ENCODE measurements at regions not wholly inside any gene's neighbourhood (a gene's known extent, or its start where the extent isn't known, plus 50 kb on each side); places are given as distances from the start of the nearest gene placed in this dataset.

- DNase-seq (ENCODE audit: low spot score) = no peak
These were observed 1030.7 kb downstream of the AACS start for GRCh38 chr12:126095748-126096510.

GRCh38 chr12:126106706-126107105, 1041.5 kb downstream of the AACS start:
- DNase-seq (ENCODE audit: low spot score) = no peak

GRCh38 chr12:126107659-126108058, 1042.4 kb downstream of the AACS start:
- no peak for DNase-seq (ENCODE audit: low spot score)

GRCh38 chr12:126108247-126108646, 1043.0 kb downstream of the AACS start:
- no peak for DNase-seq (ENCODE audit: low spot score)

GRCh38 chr12:126112141-126112540, 1046.9 kb downstream of the AACS start:
- DNase-seq (ENCODE audit: low spot score) = no peak

GRCh38 chr12:126112849-126113248, 1047.6 kb downstream of the AACS start:
- no peak for DNase-seq (ENCODE audit: low spot score)

- no peak for DNase-seq (ENCODE audit: low spot score)
These were observed 1049.2 kb downstream of the AACS start for GRCh38 chr12:126114441-126114840.

- no peak for DNase-seq (ENCODE audit: low spot score)
These were observed 1052.3 kb downstream of the AACS start for GRCh38 chr12:126117502-126117901.

- no peak for DNase-seq (ENCODE audit: low spot score)
These were observed 1074.1 kb downstream of the AACS start for GRCh38 chr12:126139355-126139754.

- no peak for DNase-seq (ENCODE audit: low spot score)
These were observed 1079.4 kb downstream of the AACS start for GRCh38 chr12:126144603-126145002.

- no peak for DNase-seq (ENCODE audit: low spot score)
These were observed 1082.1 kb downstream of the AACS start for GRCh38 chr12:126147321-126147720.

GRCh38 chr12:126156806-126157574, 1091.8 kb downstream of the AACS start:
- no peak for DNase-seq (ENCODE audit: low spot score)

GRCh38 chr12:126157575-126157966, 1092.3 kb downstream of the AACS start:
- DNase-seq (ENCODE audit: low spot score) = no peak

GRCh38 chr12:126159139-126159538, 1093.9 kb downstream of the AACS start:
- no peak for DNase-seq (ENCODE audit: low spot score)

- DNase-seq (ENCODE audit: low spot score) = no peak
These were observed 1095.7 kb downstream of the AACS start for GRCh38 chr12:126160912-126161311.

- no peak for DNase-seq (ENCODE audit: low spot score)
These were observed 1098.7 kb downstream of the AACS start for GRCh38 chr12:126163984-126164383.

GRCh38 chr12:126171937-126172559, 1106.8 kb downstream of the AACS start:
- DNase-seq (ENCODE audit: low spot score) = no peak

- no peak for DNase-seq (ENCODE audit: low spot score)
These were observed 1117.5 kb downstream of the AACS start for GRCh38 chr12:126182619-126183236.

GRCh38 chr12:126185025-126185424, 1119.8 kb downstream of the AACS start:
- DNase-seq (ENCODE audit: low spot score) = no peak

- DNase-seq (ENCODE audit: low spot score) = no peak
These were observed 1124.6 kb downstream of the AACS start for GRCh38 chr12:126189856-126190255.

- DNase-seq (ENCODE audit: low spot score) = no peak
These were observed 1126.0 kb downstream of the AACS start for GRCh38 chr12:126191031-126191891.

- no peak for DNase-seq (ENCODE audit: low spot score)
These were observed 1126.7 kb downstream of the AACS start for GRCh38 chr12:126191949-126192348.
